ACHN (cell line): ENCODE measurements at regions not wholly inside any gene's neighbourhood (a gene's known extent, or its start where the extent isn't known, plus 50 kb on each side); places are given as distances from the start of the nearest gene placed in this dataset.

Source experiments
- DNase-seq: peaks from one replicate; pipeline ENCODE4 v3.0.0-alpha.2; 2015
- in situ Hi-C: cut with HindIII; loops from 2 replicates; pipeline ENCODE4 v1.10.0; 2017; ENCODE audit warnings: low sequenced_read_pairs, low pct_ligation_motif_present, low pct_unique_long_range_greater_than_20kb

DNA sequence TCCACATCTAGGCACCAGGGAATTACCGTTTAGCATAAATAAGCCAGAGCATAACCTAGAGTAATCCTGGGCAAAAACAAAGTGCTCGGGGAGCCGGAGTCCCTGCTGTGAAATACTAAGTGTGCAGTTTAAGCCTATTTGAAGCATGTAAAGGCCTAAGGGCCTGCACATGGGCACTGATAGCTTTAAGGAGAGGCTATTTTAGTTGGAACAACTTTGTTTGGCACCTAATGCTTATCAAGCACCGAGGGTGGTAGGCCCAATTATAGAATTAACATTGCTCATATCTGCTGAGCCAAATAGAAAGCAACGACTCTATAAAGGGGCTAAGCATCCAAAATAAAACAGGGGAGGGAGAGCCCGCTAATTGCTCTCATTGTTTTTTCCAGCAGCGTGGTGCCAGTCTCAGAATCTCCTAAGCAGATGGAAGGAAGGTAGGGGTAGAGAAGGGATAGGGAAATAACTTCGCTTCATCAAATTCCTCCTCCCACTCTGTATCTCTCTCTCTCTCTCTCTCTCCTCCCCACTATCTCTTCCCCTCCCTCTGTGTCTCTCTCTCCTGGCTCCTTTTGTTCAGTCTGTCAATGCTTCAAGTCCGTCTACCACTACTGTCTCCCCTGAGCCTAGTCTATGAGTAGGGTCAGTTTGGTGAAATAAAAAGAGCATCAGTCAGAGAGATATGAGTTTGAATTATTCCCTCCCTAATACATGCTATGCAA is 292.8 kb downstream of the NXPE2 start:
- in situ Hi-C loops, result no loop called here
- DNase-seq, result no peak

DNA sequence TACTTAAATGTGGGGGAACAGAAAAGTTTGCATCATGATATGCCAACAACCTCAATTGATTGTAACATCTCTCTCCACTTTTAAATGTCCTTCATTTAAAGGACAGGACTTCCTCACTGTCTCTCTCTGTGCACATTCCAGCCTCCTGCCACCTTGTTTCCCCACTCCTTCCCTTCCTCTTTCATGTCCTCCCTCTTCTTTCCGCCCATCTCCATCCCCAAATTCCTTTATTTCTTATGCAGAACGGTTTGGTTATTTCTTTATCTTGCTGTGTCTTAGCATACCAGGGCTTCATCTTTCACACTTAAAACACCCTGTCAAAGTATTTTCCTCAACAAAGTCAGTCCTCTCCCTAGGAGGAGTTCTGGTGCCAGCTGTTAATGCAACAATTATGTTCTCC is 293.8 kb downstream of the NXPE2 start:
- in situ Hi-C loops, result no loop called here

DNA sequence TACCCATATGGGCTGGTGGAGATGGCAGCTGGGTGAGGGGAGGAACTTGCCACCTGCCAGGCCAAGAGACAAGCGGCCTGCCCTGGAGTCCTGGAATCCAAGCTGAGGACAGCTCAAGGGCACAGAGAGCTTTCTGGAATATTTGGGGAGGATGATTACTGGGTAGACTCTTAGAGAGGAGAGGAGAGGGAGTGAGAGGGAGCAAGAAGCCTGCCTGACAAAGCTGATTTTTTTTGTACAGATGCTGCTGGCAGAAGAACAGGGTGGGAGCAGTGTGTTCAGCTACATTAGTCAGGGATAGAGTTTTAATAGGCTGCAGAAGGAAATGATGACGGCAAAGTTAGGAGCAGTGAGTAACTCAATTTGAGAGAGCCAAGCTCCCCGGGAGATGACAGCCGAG is 299.3 kb downstream of the NXPE2 start:
- no peak for DNase-seq
- in situ Hi-C loops, result no loop called here

More for the DNA sequence above, 293.8 kb downstream of the NXPE2 start:
- DNase-seq, result no peak

DNA sequence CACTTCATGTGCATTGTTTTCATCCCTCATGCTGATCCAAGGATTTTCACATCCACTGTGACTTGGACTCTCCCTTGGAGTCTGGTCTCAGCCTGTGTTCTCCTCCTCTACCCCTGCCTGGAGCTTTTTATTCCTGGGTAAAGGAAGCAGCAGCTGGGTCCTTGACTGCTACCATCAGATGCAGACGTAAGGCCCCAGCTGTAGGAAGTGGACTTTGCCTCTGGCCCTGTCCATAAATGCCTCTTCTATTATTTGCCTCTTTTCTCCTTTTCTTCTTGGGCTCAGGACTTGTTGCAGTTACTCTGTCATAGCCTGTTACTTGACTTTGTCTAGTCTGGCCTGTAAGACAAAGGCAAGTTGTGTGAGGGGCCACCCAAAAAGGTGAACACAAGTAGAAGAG is 303.8 kb downstream of the NXPE2 start:
- DNase-seq, result no peak

DNA sequence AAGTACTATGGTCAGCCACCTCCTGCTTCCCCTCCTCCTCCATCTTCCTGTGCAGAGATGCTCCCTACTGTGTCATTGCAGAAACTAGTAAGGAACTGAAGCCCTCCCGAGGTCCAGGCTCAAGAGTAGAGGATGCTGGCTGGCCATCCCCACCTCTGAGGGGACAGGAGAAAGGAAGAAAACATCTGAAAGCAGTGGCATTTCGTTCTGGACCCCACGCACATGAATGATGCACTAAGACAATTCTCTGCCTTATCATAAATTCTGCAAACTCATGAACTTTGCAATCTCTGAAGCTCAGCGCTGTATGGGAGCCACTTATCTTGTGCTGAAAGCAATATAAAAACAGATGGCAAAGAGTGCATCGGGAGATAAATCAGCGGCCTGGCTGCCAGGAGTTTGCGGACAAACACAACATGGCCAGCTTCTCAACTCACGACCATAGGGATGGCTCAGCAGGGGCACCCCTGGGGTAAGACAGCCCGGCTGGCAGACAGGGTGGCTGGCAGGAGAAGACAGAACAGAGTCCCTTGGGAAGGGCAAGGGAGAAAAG is 306.4 kb downstream of the NXPE2 start:
- DNase-seq, result no peak
- in situ Hi-C loops, result no loop called here

More for the DNA sequence above, 303.8 kb downstream of the NXPE2 start:
- in situ Hi-C loops, result no loop called here

DNA sequence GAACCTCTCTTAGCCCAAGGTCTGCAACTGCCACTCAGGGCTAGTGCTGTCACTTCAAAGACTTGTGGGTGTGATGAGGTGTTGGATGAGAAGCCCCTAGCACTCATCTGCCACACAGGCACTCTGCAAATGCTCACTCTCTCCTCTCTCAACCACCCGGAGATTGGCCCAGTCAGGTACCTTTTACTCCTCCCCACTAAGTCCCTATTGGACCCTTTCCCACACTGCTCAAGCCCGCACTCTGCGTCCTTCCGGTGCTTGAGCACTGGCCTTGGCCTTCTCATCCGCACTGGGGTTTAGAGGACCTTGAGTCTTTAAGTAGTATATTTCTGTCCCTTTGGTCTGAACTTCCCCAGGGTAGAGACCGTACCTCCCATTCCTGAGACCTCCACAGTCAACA is 308.0 kb downstream of the NXPE2 start:
- DNase-seq, result no peak
- in situ Hi-C loops, result no loop called here

DNA sequence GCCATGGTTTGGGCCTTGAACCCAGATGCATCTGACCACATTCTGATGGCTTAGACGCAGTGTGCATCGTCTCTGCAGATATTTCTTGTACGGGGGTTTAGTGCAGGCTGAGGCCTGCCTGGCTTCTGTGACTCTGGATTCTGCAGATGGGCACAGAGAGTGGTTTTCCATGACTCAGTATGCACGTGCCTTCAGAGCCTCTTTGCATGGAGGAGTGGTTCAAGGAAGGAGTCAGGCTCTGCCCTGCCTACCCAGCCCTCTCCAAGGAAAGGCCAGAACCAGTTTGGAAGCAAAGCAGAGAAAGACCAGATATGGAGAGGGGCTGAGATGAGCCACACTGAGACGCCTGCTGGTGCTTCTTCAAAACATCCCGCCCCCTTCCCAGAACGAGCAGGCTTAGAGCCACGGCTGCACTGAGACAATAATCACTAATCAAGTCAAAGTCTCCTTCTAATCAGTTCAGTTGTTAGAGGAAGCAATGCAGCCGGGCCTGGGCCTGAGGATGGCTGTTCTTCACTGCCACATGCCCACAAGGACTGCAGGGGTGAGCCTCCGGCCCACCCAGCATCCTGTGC is 308.9 kb downstream of the NXPE2 start:
- no peak for DNase-seq
- in situ Hi-C loops, result no loop called here

DNA sequence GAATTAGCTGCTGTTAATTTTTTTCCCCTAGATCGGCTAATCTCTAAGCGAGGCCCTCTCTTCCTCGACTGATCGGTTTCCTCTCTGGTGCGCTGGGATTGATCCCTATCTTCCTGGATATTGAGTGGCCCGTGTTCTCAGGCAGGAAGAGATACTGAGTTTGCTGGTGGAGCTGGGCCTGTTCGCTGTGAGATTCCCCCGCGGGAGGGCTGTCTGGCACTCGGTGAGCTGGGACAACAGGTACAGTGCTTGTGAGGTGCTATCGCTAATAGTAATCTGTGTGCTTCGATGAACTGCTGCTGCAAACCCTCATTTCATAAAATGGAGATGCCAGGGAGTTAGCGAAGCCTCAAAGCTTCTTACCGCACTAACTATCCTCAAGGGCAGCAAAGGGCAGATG is 310.3 kb downstream of the NXPE2 start:
- DNase-seq, result no peak
- in situ Hi-C loops, result no loop called here

DNA sequence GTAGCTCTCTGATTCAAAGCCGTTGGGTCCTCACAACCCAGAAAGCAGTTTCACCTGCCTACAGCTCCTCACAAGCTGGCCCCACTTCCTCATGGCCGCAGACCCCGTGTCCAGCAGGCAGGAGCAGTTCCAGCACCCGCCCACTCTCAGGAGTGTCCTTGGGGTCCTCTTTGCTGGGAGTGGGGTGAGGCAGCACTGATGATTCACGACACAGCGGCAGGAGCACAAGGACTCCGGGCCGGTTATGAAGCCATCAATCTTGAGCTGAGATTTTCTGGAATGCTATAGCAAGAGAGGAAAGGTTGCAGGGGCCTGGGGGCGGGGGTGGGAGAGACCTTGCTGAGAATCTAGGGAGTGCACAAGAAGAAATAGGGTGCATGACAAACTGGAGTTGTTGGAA is 311.2 kb downstream of the NXPE2 start:
- in situ Hi-C loops, result no loop called here

DNA sequence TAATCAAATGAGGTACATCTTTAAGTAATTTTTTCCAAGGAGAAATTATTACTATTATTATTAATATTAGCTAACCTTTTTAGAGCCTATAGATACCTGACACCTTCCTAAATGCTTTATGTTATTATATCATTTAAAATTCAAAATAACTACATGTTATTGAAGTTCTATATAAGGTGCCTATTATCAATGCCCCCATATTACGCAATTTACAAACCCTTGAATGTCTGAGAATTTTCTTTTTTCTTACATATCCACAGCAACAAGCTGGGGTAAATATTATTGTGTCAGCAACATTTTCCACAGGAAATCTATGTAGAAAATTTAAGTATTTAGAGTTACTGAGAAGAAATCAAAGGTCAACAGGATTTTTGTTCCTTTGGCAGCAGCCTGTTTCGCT is 327.3 kb downstream of the NXPE2 start:
- no peak for DNase-seq
- in situ Hi-C loops, result no loop called here

More for the DNA sequence above, 311.2 kb downstream of the NXPE2 start:
- no peak for DNase-seq

DNA sequence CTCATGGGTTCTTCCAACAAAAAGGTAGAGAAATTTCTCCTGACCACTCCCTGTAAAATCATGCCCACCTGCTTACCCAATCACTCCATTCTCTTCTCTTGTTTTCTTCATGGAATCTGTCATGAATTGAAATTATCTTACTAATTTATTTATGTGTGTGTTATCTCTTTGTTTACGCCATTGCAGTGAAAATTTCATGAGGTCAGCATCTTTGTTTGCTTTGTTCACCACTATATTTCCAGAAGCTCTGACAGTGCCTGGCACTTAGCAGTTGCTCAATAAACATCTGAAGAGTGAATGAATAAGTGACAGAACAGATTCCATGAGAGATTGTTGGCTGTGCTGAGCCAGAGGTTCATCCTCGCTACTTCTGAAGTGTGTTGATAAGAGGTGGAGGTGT is 329.5 kb downstream of the NXPE2 start:
- DNase-seq, result no peak
- in situ Hi-C loops, result no loop called here

DNA sequence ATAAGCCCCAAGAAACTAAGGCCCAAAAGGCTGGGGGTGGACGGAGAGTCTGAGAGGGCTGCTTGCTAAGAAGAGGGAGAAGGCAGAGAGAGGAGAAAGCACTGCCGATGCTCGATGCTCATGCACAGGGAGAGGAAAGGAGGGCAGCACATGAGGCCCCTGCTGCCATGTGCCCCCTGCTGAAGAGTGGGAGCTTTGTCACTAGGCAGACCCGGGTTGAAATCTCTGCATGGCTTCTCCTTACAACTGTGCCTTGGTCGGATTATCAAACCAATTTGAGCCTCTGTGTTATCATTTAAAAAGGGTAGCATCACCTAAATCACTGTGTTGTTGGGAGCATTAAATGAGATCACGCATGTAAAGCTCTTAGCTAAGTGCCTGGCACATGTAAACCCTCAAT is 330.5 kb downstream of the NXPE2 start:
- in situ Hi-C loops, result no loop called here
- no peak for DNase-seq

DNA sequence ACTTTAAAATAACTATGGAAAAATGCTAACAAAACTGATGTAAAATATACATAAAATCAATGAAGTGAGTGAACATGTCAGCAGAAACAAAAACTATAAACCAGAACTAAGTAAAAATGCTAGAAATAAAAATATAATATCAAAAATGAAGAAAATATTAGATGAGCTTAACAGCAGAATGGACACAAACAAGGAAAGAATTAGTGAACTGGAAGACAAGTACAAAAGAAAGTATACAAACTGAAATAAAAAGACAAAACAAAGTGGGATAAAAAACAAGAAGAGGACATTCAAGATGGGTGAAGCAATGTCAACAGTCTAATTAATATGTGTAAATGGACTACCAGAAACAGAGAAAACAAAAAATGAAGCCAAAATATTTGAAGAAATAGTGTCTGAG is 339.2 kb downstream of the NXPE2 start:
- no peak for DNase-seq
- in situ Hi-C loops, result no loop called here

DNA sequence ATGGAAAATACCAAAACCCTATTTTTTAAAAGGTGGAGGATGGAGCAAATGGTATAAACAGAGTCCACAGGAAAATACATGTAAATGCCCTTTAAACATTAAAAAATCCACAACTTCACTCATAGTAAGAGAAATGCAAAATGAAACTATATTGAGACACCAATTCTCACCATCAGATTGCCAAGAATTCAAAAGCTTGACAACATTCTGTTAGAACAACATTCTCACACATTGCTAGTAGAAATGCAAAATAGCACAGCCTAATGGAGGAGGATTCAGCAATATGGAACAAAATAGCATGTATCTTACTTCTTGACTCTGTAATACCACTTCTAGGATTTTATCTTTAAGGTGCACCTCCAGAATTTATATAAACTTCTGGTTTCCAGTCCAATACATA is 351.8 kb downstream of the NXPE2 start:
- in situ Hi-C loops, result no loop called here
- no peak for DNase-seq

DNA sequence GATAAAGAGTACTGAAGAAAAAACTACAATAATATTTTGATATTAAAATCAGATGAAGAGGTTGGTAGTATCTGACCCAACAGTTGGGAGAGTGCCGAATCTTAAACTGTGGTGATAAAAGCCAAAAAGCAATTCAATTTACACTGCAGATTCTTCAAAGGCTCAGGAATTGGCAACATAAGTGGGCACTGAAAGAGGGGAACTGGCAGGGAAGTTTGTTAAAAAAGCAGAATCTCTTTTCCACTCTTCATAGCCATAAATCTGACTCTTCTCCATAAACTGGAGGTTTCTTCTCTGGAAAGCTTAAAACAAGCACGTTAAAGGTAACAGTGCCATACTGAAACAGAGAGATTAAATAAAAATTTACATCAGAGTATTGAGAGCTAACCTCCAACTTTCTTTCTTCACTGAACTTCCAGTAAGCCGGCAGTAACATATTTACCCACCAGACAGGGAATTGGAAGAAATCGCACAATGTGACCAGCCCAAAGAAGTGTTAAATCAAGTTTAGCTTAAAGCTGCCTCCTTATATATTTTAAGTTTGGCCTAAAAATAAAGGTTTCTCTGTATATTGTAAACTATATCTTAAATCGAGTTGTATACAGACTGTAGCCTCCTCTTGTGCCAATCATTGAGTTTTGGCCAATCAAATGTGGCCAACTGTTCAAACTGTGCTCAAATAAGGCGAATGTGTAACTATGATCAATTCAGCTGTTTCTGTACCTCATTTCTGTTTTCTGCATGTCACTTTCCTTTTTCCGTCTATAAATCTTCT is 358.3 kb downstream of the NXPE2 start:
- in situ Hi-C loops, result no loop called here
- no peak for DNase-seq

DNA sequence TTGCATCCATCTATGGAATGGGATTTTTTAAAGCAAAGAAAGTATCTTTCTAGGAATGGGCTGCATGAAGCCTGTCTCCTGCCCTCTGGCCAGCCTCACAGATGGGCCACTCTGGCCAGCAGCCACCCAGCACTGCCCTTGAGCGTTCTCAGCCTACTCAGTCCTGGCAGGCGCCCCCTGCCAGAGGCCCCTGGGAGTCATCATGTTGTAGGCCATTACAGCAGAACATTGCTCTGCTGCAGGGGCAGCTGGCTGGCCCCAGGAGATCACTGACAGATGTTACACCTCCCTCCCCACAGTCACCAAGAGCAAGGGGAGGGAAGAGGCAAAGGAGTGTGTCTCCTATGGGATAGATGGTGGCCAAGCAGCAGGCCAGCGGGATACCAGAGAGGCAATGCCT is 363.7 kb downstream of the NXPE2 start:
- no peak for DNase-seq
- in situ Hi-C loops, result no loop called here

DNA sequence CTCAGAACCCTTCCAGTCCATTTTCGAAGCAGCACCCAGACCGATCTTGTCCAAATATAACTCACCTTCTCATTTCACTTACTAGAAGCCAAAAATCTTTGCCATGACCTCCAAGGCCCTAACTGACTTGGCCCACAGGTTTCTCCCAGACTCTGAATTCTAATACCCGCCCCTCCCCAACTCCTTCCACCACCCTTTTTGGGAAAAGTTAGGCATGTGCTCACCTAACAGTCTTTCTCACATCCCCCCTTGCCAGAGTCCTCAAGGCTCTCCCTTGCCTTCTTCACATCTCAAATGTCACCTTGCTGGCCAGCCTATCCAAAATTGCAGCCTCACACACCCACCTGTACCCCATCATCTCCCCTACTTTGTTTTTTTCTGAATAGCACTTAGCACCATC is 369.3 kb downstream of the NXPE2 start:
- DNase-seq, result no peak
- in situ Hi-C loops, result no loop called here

DNA sequence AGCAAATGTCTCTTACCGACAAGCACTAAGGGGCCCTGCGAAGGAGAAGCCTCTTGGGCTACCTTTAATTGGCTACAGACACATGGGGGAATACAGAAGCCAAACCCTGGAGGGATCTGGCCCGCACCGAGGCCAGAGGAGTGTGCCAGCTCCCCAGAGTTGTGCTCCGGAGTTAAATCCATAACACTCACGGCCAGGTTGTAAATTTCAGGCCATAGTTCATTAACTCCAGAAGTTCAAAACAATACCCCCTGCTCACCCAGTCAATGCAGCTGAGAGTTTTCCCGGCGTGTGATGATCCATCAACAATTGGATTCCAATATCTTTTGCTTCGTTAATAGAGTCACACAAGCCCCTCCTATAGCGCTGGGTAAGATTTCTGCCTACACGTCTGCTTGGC is 371.5 kb downstream of the NXPE2 start:
- in situ Hi-C loops, result no loop called here
- DNase-seq, result no peak

DNA sequence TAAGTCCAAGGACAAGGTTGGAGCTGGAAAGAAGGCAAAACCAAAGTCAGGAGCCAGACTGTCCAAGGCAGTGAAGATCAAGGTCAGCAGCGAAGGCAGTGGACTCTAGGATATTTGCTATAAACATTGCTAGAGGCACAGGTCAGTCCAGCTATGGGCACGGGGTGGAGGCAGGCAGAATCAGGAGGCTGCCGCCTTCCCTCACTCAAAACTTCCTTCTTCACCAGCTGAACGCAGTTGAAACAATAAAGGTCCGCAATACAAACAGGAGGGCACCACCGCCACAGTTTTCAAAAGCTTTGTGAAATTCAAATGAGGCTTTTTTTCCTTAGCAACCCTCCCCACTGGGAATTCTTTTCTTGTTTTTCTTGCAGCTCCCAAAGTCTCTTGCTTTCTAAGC is 372.4 kb downstream of the NXPE2 start:
- in situ Hi-C loops, result no loop called here

More for the DNA sequence above, 372.4 kb downstream of the NXPE2 start:
- no peak for DNase-seq
